ENCODE measurements at regions not wholly inside any gene's neighbourhood (a gene's known extent, or its start where the extent isn't known, plus 50 kb on each side); places are given as distances from the start of the nearest gene placed in this dataset.

GRCh38 chr15:36265422-36265821 lies 314.0 kb upstream of the CDIN1 start:
- DNase-seq (ENCODE audit: low read depth): no peak

GRCh38 chr15:36271048-36271447 lies 308.4 kb upstream of the CDIN1 start:
- no peak for DNase-seq (ENCODE audit: low read depth)

- DNase-seq (ENCODE audit: low read depth): no peak
These were observed 303.8 kb upstream of the CDIN1 start for GRCh38 chr15:36275656-36276055.

- DNase-seq (ENCODE audit: low read depth): no peak
These were observed 301.2 kb upstream of the CDIN1 start for GRCh38 chr15:36278219-36278618.

GRCh38 chr15:36282821-36283220 lies 296.6 kb upstream of the CDIN1 start:
- DNase-seq (ENCODE audit: low read depth): no peak

- DNase-seq (ENCODE audit: low read depth): no peak
These were observed 294.5 kb upstream of the CDIN1 start for GRCh38 chr15:36284911-36285310.

- no peak for DNase-seq (ENCODE audit: low read depth)
These were observed 287.9 kb upstream of the CDIN1 start for GRCh38 chr15:36291501-36291900.

- no peak for DNase-seq (ENCODE audit: low read depth)
These were observed 285.1 kb upstream of the CDIN1 start for GRCh38 chr15:36294359-36294758.

- DNase-seq (ENCODE audit: low read depth): no peak
These were observed 277.5 kb upstream of the CDIN1 start for GRCh38 chr15:36301947-36302346.

GRCh38 chr15:36313021-36313420 lies 266.4 kb upstream of the CDIN1 start:
- DNase-seq (ENCODE audit: low read depth): no peak

- no peak for DNase-seq (ENCODE audit: low read depth)
These were observed 265.6 kb upstream of the CDIN1 start for GRCh38 chr15:36313736-36314280.

- DNase-seq (ENCODE audit: low read depth): no peak
These were observed 263.8 kb upstream of the CDIN1 start for GRCh38 chr15:36315649-36316048.

- DNase-seq (ENCODE audit: low read depth): no peak
These were observed 255.8 kb upstream of the CDIN1 start for GRCh38 chr15:36323615-36324014.

GRCh38 chr15:36325206-36325605 lies 254.2 kb upstream of the CDIN1 start:
- DNase-seq (ENCODE audit: low read depth): no peak

GRCh38 chr15:36329592-36329991 lies 249.8 kb upstream of the CDIN1 start:
- no peak for DNase-seq (ENCODE audit: low read depth)

- no peak for DNase-seq (ENCODE audit: low read depth)
These were observed 248.8 kb upstream of the CDIN1 start for GRCh38 chr15:36330598-36330997.

- no peak for DNase-seq (ENCODE audit: low read depth)
These were observed 247.7 kb upstream of the CDIN1 start for GRCh38 chr15:36331531-36332275.

- DNase-seq (ENCODE audit: low read depth): no peak
These were observed 247.1 kb upstream of the CDIN1 start for GRCh38 chr15:36332301-36332700.

- no peak for DNase-seq (ENCODE audit: low read depth)
These were observed 246.5 kb upstream of the CDIN1 start for GRCh38 chr15:36332896-36333295.

- no peak for DNase-seq (ENCODE audit: low read depth)
These were observed 245.4 kb upstream of the CDIN1 start for GRCh38 chr15:36334059-36334458.

- DNase-seq (ENCODE audit: low read depth): no peak
These were observed 244.2 kb upstream of the CDIN1 start for GRCh38 chr15:36335224-36335623.

- DNase-seq (ENCODE audit: low read depth): no peak
These were observed 243.8 kb upstream of the CDIN1 start for GRCh38 chr15:36335659-36336058.

GRCh38 chr15:36344887-36345286 lies 234.5 kb upstream of the CDIN1 start:
- no peak for DNase-seq (ENCODE audit: low read depth)

GRCh38 chr15:36347272-36347858 lies 232.1 kb upstream of the CDIN1 start:
- no peak for DNase-seq (ENCODE audit: low read depth)

All from stimulated activated CD8-positive, alpha-beta memory T cell treated with anti-CD3 and anti-CD28 coated beads, Interleukin-4, amount 100 ng/mL, for 24 hours (primary cell).